Non-pigmented ciliary epithelial cell (primary cell): ENCODE measurements at regions not wholly inside any gene's neighbourhood (a gene's known extent, or its start where the extent isn't known, plus 50 kb on each side); places are given as distances from the start of the nearest gene placed in this dataset.
A peak's percentile ranks its signal among the peaks of the same experiment; 100 is the strongest.
"Not testable (repeated sequence)": the region's sequence is repeated elsewhere in the genome, so short reads cannot be mapped to it uniquely, and the experiment has no call there.

Experiments
- DNase-seq: peaks from one replicate; pipeline ENCODE4 v3.0.0-alpha.2; 2010; ENCODE audit warnings: low read depth

DNA sequence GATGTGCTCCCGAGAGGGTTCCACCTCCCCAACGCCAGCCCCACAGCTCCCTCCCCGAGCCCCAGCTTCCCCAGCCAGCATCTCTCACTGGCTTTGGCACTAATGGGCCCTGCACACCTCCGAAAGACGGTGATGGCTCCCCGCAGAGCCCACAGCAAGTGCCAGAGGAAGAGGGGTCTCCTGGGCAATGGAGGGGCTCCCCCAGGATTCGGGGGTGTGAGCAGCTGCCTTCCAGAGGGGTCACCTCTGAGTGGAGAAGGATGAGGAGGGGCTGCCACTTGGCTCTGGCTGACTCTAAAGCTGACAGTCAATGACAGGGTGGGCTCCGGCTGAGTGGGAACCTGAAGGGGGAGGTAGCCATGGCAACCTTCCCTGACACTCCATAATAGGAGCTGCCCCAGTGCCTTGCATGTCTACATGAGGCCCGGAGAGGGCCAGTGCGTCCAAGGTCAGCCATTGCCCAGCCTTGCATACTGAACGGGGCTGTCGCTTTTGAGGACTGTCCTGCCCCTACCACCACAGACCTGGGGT is 98.6 kb upstream of the SYT13 start:
- DNase-seq: no peak

DNA sequence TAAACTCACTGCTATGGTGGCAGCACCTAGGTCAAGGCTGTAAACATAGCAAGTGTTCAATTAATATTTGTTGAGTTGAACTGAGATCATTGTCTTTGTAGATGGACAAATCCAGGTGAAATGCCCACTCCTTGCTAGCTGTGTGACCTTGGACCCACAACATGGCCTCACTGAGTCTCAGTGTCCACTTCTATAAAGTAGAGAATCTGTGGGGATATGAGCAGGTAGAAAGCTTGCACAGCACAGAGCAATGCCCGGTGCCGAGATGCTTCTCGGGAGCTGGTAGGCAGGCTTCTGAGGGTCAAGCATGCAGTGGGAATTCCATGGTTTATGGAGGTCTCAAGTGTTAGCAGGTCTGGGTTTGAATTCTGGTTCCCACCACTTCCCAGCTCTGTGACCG is 97.9 kb upstream of the SYT13 start:
- no peak for DNase-seq

DNA sequence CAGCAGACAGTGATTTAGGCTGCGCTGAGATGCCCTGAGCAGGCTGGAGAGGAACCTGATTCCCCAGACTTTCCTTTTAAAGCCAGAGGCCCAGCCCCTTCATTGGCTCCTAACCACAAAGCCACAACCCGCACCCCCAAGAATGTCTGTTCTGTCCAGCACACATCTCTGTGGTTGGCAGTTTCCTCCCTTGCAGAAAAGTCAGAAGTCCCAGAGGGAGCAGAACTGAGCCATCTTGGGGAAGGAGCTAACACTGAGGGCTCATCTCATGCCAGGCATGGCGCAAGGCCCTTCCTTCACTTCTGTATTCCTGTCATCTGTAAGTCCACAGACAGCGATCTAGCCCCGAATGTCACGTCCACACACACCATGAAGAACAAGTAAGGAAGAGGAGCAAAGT is 97.1 kb upstream of the SYT13 start:
- no peak for DNase-seq

DNA sequence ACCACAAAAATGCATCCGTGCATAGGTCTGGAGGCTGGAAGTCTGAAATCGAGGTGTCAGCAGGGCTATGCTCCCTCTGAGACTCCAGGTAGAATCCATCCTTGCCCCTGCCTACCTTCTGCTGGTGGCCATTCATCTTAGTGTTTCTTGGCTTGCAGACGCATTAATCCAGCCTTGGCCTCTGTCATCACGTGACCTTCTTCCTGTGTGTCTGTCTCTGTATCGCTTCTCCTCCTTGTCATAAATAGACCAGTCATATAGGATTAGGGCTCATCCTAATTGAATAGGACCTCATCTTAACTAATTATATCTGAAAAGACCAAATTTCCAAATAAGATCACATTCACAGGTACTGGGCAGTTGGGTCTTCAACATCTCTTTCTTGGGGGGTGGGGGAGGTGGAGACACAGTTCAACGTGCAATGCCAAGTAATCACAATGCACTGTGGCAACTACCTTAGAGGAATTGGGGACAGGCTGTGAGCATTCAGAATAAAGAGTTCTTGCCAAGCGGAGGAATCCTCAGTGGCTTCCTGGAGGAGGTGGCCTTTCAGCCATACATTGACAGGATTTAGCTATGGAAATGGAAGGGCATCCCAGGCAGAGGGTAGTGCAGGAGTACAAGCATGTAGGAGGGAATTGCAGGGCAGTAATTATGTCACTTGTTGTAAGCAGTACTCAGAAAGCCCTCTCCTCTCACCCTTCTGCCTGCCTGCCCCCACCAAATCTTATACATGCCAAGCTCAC is 96.2 kb upstream of the SYT13 start:
- DNase-seq: no peak

DNA sequence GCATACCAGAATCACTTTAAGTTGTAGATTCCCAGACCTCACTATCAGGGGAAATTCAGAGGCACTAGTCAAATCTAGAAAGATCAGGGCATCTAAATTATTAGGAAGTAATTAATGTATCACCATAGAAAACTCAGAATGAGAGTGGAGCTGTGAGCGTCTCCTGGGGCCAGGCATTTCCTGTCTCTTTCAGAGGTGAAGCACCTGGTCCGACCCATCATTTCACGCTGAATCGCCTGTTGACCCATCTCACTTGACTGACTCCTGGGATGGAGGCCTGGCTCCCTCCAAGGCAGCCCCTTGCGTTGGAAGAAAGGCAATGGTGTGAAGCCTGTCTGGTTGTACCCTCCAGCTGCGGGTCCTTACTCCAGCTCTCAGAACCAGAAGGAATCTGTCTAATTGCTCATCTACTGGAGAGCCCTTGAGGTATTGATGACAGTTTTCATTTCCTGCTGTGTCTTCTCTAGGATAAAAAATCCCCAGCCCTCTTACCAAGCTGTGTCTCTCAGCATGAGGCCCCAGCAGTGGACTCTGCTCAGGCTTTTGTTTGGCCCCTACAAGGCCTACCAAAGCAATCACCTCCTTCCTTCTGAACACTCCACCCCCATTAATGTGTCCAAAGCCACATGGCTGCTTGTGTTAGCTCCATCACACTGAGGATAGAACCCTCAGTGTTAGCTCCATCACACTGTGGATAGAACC is 93.2 kb upstream of the SYT13 start:
- DNase-seq: no peak

DNA sequence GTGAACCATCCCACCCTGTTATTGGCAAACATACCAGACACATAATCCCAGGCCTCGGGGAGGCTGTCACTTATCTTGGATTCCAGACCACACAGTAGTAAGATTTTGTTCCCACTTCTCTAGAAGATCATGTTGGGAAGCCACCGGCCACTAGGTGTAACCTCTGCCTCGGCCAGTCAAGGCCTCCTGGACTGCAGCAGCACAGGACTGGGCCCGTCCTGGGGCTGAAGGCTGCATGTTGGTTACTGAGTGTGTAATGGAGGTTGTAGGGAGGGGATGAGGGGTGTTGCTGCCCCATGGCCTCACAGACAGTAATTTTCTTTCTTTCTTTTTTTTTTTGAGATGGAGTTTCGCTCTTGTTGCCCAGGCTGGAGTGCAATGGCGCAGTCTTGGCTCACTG is 92.4 kb upstream of the SYT13 start:
- DNase-seq: no peak

DNA sequence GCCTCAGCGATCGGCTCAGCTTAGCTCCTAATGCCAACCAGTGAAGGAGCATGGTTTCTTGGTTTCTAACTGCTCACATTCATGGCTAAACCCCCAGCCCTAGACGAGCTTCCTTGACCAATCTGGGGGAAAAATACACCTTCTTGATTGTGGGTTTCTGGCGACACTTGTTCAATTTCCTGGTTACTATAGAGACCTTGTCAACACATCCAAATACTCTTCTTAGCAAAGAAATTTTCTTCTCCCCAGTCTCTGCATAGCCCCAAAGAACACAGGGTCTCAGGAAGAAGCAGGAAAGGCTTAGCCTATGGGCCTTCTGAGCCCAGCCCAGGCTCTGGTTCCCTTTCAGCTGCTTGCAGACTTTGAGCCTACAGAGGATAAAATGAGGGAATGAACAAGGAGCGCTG is 88.5 kb upstream of the SYT13 start:
- no peak for DNase-seq

DNA sequence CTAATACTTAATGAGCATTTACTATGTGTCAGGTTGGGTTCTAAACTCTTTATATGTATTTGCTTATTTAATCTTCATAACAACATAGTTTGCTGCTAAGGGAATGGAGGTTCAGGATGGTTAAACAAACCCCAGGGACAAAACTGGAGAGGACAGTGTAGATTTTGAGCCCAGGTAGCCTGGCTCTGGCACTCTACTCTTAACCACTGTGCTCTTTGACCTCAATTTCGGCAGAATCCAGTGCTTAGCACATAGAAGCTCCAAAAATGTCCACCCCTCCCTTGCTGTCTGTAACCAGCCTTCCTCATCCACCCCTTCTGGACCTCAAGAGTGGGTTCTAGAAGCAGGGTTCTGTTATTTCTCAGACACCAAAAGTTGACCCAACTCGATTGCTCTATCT is 88.0 kb upstream of the SYT13 start:
- no peak for DNase-seq

DNA sequence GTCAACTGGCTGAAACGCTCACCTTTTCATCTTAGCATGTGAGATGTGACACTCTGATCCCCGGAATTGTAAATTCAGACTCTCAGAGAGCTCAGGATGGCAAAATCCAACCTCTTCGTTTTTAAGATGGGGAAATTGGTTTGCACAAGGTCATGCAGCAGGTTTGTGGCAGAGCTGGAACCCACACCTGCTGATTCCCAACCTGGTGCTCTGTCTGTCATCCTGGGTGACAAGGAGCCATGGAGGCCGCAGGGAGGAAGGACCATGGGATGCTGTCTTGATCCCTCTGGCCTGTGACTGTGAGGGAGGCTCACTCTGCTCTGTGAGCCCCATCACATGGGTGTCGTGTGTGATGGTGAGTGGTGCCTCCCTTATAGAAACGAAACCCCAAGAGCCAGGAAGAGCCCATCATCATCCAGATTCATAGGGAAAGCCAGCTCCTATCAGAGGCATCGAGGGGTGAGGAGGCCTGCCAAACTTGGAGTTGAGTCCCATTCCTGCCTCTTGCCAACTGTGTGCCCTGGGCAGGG is 87.4 kb upstream of the SYT13 start:
- DNase-seq: no peak

DNA sequence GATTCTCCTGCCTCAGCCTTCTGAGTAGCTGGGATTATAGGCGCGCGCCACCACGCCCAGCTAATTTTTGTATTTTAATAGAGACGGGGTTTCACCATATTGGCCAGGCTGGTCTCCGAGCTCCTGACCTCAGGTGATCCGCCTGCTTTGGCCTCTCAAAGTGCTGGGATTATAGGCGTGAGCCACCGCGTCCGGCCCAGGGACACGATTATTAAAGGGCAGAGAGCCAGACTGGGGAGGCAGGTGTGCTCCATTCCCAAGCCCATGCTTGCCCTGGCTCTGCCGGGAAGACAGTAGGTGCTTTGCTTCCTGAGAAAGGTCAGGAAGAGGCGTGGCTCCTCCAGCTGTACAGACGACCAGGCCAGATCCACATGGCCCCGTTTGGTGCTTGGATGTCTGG is 86.3 kb upstream of the SYT13 start:
- not testable (repeated sequence) for DNase-seq

DNA sequence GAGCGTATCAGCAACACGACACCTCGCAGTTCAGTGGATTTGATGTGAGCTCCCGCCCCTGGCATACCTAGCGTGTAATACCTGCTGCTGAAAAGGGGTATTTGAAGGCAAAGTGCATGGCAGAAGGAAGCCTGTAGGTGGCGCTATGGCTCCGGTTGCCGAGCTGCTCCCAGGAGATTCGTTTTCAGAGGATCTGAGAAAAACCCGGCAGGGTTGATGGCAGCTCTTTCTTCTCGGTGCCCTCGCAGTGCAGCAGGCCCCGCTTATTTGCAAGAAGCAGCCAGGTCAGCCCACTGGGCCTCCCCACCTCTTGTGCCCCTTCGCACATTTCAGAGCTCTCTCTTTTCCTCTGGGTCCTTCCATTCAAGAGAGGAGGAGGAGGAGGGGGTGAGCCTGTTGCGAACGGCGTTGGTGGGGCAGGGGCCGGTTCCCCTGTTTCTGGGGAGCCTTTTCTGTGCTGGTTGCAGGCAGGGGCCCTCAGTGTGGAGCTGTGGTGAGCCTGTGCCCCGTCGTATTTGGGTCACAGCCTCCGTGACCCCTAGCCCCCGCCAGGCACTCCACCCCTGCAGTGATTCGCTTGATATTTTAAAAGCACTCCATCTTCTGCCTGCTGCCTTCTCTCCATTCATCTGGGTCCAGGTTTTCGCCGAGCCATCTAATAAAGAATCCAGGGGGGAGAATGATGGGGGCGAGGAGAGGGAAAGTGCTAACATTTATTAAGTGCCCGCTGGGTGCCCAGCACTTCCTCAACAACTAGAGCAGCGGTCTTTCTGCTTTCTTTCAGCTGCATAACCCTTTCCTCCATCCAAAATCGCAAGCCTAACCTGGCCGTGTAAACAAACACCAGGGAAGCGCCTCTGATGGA is 85.3 kb upstream of the SYT13 start:
- DNase-seq: no peak

DNA sequence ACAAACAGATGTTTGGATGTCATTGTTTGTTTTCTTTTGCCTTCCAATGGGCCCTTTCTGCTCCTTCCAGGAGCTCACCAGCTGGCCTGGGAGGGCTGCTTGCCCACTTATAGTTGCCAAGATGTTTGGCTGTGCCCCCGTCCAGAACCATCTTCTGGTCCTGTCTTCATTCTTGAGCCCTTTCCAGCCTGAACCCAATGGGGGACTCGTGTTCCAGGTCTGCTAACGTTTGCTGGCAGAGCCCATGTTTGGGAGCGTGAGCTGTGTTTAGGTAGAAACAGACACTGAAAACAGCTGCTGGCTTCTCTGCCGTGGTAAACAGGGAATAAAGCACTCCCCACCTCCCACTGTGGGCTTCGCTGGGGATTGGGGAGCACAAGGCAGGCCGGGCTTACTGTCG is 83.2 kb upstream of the SYT13 start:
- no peak for DNase-seq

DNA sequence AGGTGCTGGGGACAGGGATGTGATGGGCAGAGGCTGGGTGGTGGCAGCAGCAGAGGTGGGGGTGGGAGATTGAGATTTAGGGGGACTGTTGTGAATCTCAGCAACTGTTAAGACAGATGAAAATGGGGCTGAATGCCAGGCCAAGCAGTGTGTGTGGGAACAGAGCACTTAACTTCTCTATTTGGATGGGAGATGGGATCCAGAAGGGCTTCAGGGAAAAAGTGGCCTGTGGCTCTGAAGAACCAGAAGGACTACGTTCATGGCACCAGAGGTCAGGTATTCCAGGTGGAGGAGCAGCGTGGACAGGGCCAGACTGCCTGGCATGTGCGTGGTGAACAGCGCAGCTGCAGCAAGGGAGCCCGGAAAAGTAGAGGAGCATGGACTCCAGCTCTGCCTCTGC is 82.6 kb upstream of the SYT13 start:
- no peak for DNase-seq

DNA sequence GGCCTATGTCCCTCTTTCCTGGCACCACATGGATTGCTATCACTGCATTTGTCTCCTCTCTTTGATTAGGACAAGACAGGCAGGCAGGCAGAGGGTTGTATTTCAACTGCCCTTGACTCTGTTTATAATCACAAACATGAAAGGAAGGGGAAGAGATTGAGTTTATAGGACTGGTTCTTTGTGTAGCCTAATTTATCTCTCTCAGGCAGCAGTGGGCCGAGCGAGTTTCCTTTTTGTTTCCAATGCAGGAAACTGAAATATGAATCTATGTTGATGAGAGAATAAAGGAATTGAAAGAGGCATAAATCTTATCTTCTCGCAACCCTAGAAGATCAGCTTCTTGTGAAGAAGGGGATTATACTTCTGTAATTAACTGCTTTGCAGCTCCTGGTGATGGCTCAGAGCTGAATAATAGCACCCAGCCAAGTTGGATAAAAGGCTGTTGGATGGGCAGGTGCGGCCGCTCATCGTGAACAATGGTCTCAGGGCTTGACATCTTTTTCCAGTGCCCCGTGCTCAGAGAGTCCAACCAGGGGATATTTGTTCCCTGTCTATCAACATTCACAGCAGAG is 80.6 kb upstream of the SYT13 start:
- DNase-seq: no peak

DNA sequence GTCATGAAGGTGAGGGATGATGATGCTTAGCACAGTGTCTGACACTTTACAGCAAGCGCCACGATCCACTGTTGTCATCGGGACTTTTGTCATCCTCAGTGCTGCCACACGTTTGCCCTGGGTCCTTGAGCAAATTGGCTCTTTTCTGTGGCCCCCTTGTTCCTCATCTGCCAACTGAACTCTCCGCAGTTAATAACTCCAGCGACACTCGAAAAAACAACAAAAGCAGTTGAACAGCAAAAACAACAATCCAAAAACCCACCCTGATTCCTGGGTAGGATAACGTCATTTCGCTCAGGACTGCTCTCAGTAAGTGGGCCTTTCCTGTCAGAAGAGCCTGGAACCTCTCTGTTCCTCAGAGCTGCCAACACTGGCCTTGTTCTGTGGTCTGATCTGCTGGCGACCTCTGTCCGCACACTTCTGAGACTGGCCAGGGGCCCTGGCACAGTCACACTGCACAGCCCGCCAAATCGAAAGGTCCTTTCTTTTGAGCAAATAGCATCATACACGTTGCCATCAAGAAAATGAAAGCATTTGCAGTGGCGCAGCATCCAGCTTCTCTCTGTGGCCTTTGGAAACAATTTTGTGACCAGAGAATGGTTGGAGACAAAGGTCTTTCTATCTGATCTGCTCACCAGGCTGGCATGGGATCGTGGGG is 79.9 kb upstream of the SYT13 start:
- no peak for DNase-seq

DNA sequence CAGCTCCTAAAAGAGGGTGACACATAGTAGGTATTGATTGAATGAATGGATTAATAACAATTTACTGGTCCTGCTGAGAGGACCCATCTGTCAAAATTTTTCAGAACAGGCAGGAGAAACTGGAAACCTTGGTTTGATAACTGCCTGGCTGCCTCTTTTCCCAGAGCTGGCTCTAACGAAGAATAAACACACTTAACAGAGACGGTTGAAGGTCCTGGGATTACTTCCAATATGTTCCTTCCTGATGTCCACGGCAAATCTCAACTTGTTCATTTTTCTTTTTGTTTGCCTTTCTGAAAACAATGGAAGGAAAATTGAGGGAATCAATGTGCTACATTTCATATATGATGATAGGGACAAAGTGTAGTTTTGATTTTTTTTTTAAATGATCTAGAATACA is 76.5 kb upstream of the SYT13 start:
- no peak for DNase-seq

DNA sequence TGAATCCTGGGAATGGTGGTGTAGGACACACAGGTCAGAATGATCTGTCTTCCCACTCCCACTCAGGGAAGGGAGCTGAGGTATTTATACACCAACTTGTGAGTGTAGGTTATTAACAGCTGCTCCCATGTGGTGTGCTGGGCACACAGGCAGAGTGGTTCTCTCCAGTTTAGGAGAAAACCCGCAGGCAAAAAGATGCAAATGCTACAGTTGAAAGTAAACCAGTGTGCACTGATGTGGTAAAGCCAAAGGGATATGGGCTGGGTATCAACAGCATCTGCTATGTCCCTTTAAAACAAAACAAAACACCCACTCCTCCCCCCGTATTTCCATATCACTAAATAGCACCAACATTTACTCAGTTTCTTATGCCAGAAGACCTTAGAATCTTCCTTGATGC is 75.4 kb upstream of the SYT13 start:
- DNase-seq: no peak

DNA sequence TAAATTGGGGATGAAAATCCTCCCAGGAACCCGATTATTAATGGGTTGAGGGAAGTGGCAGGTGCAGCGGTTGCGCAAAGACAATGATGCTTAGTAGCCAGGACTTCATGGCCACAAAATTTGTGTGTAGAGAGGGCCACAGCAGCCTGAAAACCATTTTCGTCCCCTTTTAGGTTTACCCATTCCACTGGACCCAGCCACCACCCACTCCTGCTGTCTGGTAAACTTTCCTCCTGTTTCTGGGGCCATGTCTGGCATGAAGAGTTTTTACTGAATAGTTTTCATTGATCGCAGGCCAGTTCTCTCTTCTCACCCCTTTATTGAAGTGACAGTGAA is 69.5 kb upstream of the SYT13 start:
- DNase-seq: no peak

DNA sequence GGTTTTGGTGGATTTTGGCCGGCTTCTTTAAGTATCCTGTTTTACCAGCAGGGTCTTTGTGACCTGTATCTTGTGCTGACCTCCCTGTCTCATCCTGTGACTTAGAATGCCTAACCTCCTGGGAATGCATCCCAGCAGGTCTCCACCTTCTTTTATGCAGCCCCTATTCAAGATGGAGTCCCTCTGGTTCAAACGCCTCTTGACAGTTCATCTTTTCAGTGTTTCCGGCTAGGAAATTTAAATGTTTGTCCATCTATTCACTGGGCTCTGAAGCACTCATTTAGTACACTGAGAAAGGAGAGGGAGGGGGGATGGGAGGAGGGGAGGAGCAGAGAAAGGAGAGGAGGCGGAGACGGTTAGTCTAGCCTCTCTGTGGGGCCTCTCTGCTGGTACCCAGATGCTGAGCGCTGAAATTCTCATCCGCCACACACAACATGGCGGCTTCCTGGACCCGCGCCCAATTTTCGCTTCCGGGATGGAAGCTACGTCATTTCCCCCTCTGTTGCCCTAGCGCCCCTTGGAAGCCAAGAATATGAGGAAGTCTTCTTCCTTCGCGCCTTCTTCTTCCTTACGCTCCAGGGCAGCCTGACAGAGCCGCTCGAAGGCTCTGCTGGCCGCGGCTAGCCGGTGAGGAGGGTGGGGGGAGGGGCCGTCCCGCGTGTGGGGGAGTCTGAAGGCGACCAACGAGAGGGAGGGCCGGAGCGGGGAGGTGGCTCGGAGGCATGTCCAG is 69.0 kb upstream of the SYT13 start:
- DNase-seq: peak; percentile 11

DNA sequence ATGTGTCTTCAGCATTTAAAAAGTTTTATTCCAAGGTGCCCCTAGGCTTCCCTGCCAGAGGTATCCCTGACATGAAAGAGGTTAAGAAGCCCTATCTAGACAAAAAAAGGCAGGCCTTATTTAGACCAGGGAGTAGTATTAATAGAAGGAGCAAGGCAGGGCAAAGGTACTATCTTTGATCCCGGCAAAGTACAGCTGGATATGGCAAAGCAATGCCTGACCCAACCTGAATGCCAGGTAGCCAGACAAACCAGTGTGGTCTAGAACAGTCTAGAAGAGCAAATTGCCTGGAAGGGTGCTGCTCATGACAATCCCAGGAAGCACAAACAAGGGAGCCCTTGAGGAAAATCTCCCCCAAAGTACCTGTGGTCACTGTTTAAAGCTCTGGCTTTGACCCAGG is 62.6 kb upstream of the SYT13 start:
- no peak for DNase-seq
